ENCODE measurements at regions not wholly inside any gene's neighbourhood (a gene's known extent, or its start where the extent isn't known, plus 50 kb on each side); places are given as distances from the start of the nearest gene placed in this dataset.
A peak's percentile ranks its signal among the peaks of the same experiment; 100 is the strongest.

GRCh38 chr3:177431525-177432176 is 234.4 kb upstream of the TBL1XR1 start:
- DNase-seq (ENCODE audit: low read depth) = no peak

- no peak for DNase-seq (ENCODE audit: low read depth)
Observed at GRCh38 chr3:177435301-177435700, 238.0 kb upstream of the TBL1XR1 start.

- no peak for DNase-seq (ENCODE audit: low read depth)
Observed at GRCh38 chr3:177437513-177438337, 240.4 kb upstream of the TBL1XR1 start.

- DNase-seq (ENCODE audit: low read depth) = no peak
Observed at GRCh38 chr3:177438596-177439220, 241.4 kb upstream of the TBL1XR1 start.

- DNase-seq (ENCODE audit: low read depth) = no peak
Observed at GRCh38 chr3:177439694-177440269, 242.5 kb upstream of the TBL1XR1 start.

GRCh38 chr3:177440456-177441104 is 243.3 kb upstream of the TBL1XR1 start:
- DNase-seq (ENCODE audit: low read depth) = no peak

GRCh38 chr3:177441276-177441812 is 244.1 kb upstream of the TBL1XR1 start:
- DNase-seq (ENCODE audit: low read depth) = no peak

GRCh38 chr3:177441813-177442646 is 244.7 kb upstream of the TBL1XR1 start:
- DNase-seq (ENCODE audit: low read depth) = no peak

GRCh38 chr3:177443469-177443868 is 246.2 kb upstream of the TBL1XR1 start:
- DNase-seq (ENCODE audit: low read depth) = no peak

- DNase-seq (ENCODE audit: low read depth) = no peak
Observed at GRCh38 chr3:177444696-177445095, 247.4 kb upstream of the TBL1XR1 start.

GRCh38 chr3:177445549-177445948 is 248.3 kb upstream of the TBL1XR1 start:
- no peak for DNase-seq (ENCODE audit: low read depth)

- DNase-seq (ENCODE audit: low read depth) = no peak
Observed at GRCh38 chr3:177446165-177446601, 248.9 kb upstream of the TBL1XR1 start.

- no peak for DNase-seq (ENCODE audit: low read depth)
Observed at GRCh38 chr3:177447938-177448337, 250.7 kb upstream of the TBL1XR1 start.

GRCh38 chr3:177448987-177449359 is 251.7 kb upstream of the TBL1XR1 start:
- no peak for DNase-seq (ENCODE audit: low read depth)

GRCh38 chr3:177449360-177450006 is 252.2 kb upstream of the TBL1XR1 start:
- peak; percentile 72 for DNase-seq (ENCODE audit: low read depth)

GRCh38 chr3:177451301-177451750 is 254.0 kb upstream of the TBL1XR1 start:
- DNase-seq (ENCODE audit: low read depth) = no peak

- DNase-seq (ENCODE audit: low read depth) = peak; percentile 81
Observed at GRCh38 chr3:177451864-177452830, 254.9 kb upstream of the TBL1XR1 start.

GRCh38 chr3:177452831-177453450 is 255.7 kb upstream of the TBL1XR1 start:
- no peak for DNase-seq (ENCODE audit: low read depth)
